ENCODE measurements at regions not wholly inside any gene's neighbourhood (a gene's known extent, or its start where the extent isn't known, plus 50 kb on each side); places are given as distances from the start of the nearest gene placed in this dataset.

- TF ChIP-seq EZH2phosphoT487 (IDR thresholded peaks at IDR 0.05; ENCODE audit: borderline replicate concordance) (no peak), SP1 (IDR thresholded peaks at IDR 0.05; ENCODE audit: low read depth) (no peak), EZH2 (IDR thresholded peaks at IDR 0.05) (no peak), MAX (IDR thresholded peaks at IDR 0.05) (no peak), SIN3A (IDR thresholded peaks at IDR 0.05; ENCODE audit: low read depth) (no peak), JUND (IDR thresholded peaks at IDR 0.05) (no peak), TCF7L2 (IDR thresholded peaks at IDR 0.05; ENCODE audit: borderline replicate concordance, extremely low read depth, insufficient read depth, insufficient read length) (no peak), ZFX (IDR thresholded peaks at IDR 0.05) (no peak), POLR2A (IDR thresholded peaks at IDR 0.05; ENCODE audit: borderline replicate concordance, extremely low read depth, insufficient read depth, insufficient read length) (no peak), FOSL1 (IDR thresholded peaks at IDR 0.05; ENCODE audit: low read depth) (no peak), ATF3 (IDR thresholded peaks at IDR 0.05) (no peak), ZBTB33 (IDR thresholded peaks at IDR 0.05; ENCODE audit: extremely low read depth, insufficient replicate concordance, low read length) (no peak), CEBPB (IDR thresholded peaks at IDR 0.05; ENCODE audit: low read depth) (no peak), SRF (IDR thresholded peaks at IDR 0.05; ENCODE audit: low read depth) (no peak), YY1 (IDR thresholded peaks at IDR 0.05; ENCODE audit: extremely low read depth, insufficient replicate concordance, low read depth, low read length) (no peak), CBX3 (IDR thresholded peaks at IDR 0.05; ENCODE audit: low read depth) (no peak), RAD21 (IDR thresholded peaks at IDR 0.05; ENCODE audit: low read depth) (no peak), ZNF274 (IDR thresholded peaks at IDR 0.05; ENCODE audit: low read depth, low read length) (no peak)
- TF ChIP-seq, protein P1, sequence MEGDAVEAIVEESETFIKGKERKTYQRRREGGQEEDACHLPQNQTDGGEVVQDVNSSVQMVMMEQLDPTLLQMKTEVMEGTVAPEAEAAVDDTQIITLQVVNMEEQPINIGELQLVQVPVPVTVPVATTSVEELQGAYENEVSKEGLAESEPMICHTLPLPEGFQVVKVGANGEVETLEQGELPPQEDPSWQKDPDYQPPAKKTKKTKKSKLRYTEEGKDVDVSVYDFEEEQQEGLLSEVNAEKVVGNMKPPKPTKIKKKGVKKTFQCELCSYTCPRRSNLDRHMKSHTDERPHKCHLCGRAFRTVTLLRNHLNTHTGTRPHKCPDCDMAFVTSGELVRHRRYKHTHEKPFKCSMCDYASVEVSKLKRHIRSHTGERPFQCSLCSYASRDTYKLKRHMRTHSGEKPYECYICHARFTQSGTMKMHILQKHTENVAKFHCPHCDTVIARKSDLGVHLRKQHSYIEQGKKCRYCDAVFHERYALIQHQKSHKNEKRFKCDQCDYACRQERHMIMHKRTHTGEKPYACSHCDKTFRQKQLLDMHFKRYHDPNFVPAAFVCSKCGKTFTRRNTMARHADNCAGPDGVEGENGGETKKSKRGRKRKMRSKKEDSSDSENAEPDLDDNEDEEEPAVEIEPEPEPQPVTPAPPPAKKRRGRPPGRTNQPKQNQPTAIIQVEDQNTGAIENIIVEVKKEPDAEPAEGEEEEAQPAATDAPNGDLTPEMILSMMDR (IDR thresholded peaks at IDR 0.05 in 2 of 3, conservative IDR thresholded peaks at IDR 0.05 in 1 of 3; ENCODE audit: borderline replicate concordance in 1 of 3, insufficient read depth in 1 of 3, low read depth in 2 of 3, low read length in 2 of 3): no peak
- no peak overlapping the region for H3K9ac ChIP-seq (ENCODE audit: low read length)
- H3K9me2 ChIP-seq (ENCODE audit: insufficient read depth): no peaks in the 10 kb centered on the region
- BruUV-seq (replicated peaks): no TSS peak
- H4K20me1 ChIP-seq (ENCODE audit: insufficient read depth): no peaks in the 10 kb centered on the region
- H3K27me3 ChIP-seq (ENCODE audit: insufficient read depth, low read length): no peaks in the 10 kb centered on the region
- ChIA-PET RAD21 (ENCODE audit: low non-redundant PET in 1 of 2, low total read pairs in 2 of 2, uncharacterized antibody in 2 of 2, unreplicated experiment in 2 of 2) (no interaction called here), CTCF (no interaction called here), POLR2A (no interaction called here)
- no peak overlapping the region for H2AFZ ChIP-seq (ENCODE audit: low read depth, low read length, poor library complexity, severe bottlenecking)
- H3K36me3 ChIP-seq (ENCODE audit: control insufficient read depth in 1 of 2, insufficient read depth in 2 of 2, low read length in 2 of 2): no peaks in the 10 kb centered on the region
- no peaks in the 10 kb centered on the region for H3K9me3 ChIP-seq (ENCODE audit: control insufficient read depth in 1 of 2, insufficient read depth in 1 of 2, low read depth in 1 of 2, low read length in 2 of 2)
- H3K79me2 ChIP-seq (ENCODE audit: insufficient read depth, low read length): no peaks in the 10 kb centered on the region
- no peak overlapping the region for H3K4me2 ChIP-seq (ENCODE audit: low read length)
- H3K4me1 ChIP-seq (ENCODE audit: control insufficient read depth in 1 of 2, insufficient read depth in 2 of 2, low read length in 2 of 2): no peaks in the 10 kb centered on the region
- intact Hi-C loops (cut with micrococcal nuclease): no loop called here
- no peak for DNase-seq (ENCODE audit: low read depth, low spot score)
- H3K4me3 ChIP-seq (replicated peaks in 1 of 2; ENCODE audit: low read depth in 1 of 2, low read length in 2 of 2): no peak overlapping the region
- ATAC-seq: no peak
- H3K27ac ChIP-seq (ENCODE audit: low read depth, low read length): no peak overlapping the region
Observed at GRCh38 chr9:84123648-84124406, 143.2 kb downstream of the RMI1 start.

Measured in HCT116 (cell line).